ENCODE measurements at regions not wholly inside any gene's neighbourhood (a gene's known extent, or its start where the extent isn't known, plus 50 kb on each side); places are given as distances from the start of the nearest gene placed in this dataset.

GRCh38 chr5:156119692-156120091, 207.3 kb upstream of the SGCD start:
- TF ChIP-seq GATA2 (IDR thresholded peaks at IDR 0.05; ENCODE audit: low read depth, low read length) (no peak), GATA3 (IDR thresholded peaks at IDR 0.05; ENCODE audit: low read depth, low read length) (no peak)

- TF ChIP-seq GATA3 (IDR thresholded peaks at IDR 0.05; ENCODE audit: low read depth, low read length): no peak
- TF ChIP-seq GATA2 (IDR thresholded peaks at IDR 0.05; ENCODE audit: low read depth, low read length): no peak
Measured at GRCh38 chr5:156120777-156121176, 206.2 kb upstream of the SGCD start.

- TF ChIP-seq GATA3 (IDR thresholded peaks at IDR 0.05; ENCODE audit: low read depth, low read length) (no peak), GATA2 (IDR thresholded peaks at IDR 0.05; ENCODE audit: low read depth, low read length) (no peak)
Measured at GRCh38 chr5:156121234-156121633, 205.7 kb upstream of the SGCD start.

DNA sequence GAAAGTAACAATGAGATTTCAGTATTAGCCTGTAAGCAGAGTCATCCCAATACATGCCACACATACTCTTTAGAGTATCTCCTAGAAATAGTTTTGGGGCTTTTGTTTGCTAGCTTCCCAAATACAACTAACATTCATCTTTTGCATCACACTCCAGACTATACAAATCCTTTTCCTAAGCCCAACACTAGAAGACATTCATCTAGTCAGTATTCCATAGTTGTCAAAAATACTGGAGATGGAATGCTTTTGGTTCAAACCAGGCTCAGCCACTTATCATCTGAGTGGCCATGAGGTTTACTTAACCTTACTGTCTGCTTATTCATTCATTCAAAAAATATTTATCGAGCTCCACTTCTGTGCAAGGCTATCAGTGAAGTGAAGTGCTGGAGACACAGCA, 205.1 kb upstream of the SGCD start:
- TF ChIP-seq GATA2 (IDR thresholded peaks at IDR 0.05; ENCODE audit: low read depth, low read length): no peak
- TF ChIP-seq GATA3 (IDR thresholded peaks at IDR 0.05; ENCODE audit: low read depth, low read length): no peak

GRCh38 chr5:156124708-156125107, 202.3 kb upstream of the SGCD start:
- TF ChIP-seq GATA2 (IDR thresholded peaks at IDR 0.05; ENCODE audit: low read depth, low read length) (no peak), GATA3 (IDR thresholded peaks at IDR 0.05; ENCODE audit: low read depth, low read length) (no peak)

DNA sequence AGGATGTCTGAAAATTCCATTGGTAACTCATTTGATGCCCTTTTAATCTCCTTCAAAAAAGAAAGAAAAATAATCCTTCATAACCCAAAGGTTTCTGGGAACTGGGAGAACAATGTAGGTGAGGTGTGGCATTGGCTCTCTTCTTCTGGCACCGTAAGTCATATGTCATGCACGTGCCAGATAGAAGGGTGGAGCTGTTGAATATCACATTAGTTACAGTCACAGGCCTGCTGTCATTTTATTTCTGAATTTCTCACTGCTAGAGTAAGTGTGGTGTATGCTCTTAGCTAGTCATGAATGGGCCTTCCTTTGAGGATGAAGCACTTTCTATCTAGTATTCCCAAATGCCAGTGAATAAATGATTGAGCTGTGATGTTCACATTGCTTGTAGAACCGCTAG, 201.8 kb upstream of the SGCD start:
- TF ChIP-seq GATA3 (IDR thresholded peaks at IDR 0.05; ENCODE audit: low read depth, low read length) (no peak), GATA2 (IDR thresholded peaks at IDR 0.05; ENCODE audit: low read depth, low read length) (no peak)

GRCh38 chr5:156126716-156127115, 200.2 kb upstream of the SGCD start:
- TF ChIP-seq GATA3 (IDR thresholded peaks at IDR 0.05; ENCODE audit: low read depth, low read length) (no peak), GATA2 (IDR thresholded peaks at IDR 0.05; ENCODE audit: low read depth, low read length) (no peak)

DNA sequence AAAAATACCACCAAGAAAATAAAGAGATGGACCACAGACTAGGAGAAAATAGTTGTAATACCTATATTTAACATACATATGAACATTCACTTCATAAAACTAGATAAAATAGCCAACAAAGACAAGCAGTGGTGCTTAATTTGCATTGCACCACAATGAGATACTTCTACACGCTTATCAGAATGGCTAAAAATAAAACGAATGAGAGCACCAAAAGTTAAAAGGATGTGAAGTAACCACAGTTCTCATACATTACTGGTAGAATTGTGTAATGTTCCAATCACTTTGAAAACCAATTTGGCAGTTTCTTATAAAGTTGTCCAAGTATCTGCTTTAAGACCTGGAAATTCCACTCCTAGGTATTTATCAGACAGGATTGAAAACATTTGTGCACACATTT, 198.9 kb upstream of the SGCD start:
- TF ChIP-seq GATA3 (IDR thresholded peaks at IDR 0.05; ENCODE audit: low read depth, low read length): no peak
- TF ChIP-seq GATA2 (IDR thresholded peaks at IDR 0.05; ENCODE audit: low read depth, low read length): no peak

DNA sequence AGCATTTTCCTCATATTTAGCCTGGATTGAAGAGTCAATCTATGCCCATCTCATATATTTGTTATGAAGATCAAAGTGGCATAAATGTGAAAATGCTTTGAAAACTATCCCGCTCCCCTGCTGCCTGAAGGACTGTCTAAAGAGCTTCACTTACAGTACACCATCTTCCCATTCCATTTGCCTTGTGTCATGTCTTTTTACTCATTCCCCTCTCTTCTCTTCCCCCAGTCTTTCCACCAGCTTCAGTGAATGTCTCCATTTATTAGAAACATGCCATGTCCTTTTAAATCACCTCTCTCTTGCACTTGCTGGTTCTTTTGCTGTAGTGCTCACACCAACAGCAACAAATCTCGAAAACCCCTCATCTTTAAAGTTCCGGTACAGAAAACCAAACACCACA, 192.7 kb upstream of the SGCD start:
- TF ChIP-seq GATA3 (IDR thresholded peaks at IDR 0.05; ENCODE audit: low read depth, low read length) (no peak), GATA2 (IDR thresholded peaks at IDR 0.05; ENCODE audit: low read depth, low read length) (no peak)

- TF ChIP-seq GATA2 (IDR thresholded peaks at IDR 0.05; ENCODE audit: low read depth, low read length): no peak
- no peak for TF ChIP-seq GATA3 (IDR thresholded peaks at IDR 0.05; ENCODE audit: low read depth, low read length)
Measured at GRCh38 chr5:156135531-156135930, 191.4 kb upstream of the SGCD start.

- TF ChIP-seq GATA3 (IDR thresholded peaks at IDR 0.05; ENCODE audit: low read depth, low read length): no peak
- no peak for TF ChIP-seq GATA2 (IDR thresholded peaks at IDR 0.05; ENCODE audit: low read depth, low read length)
Measured at GRCh38 chr5:156137071-156137869, 189.7 kb upstream of the SGCD start.

DNA sequence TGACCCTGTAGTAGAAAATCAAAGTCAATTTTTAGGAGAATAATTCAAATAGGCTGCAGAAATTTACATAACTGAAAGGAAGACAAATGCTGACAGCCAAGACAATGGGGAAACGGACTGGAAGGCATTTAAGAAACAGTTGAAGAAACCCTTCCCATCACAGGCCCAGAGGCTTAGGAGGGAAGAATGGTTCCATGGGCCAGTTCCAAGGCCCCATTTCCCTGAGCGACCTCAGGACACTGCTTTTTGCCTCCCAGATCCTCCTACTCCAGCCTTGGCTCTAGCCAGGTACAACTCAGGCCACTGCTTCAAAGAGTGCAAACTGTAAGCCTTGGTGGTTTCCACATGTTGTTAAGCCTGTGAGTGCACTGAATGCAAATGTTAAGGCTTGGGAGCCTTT, 184.1 kb upstream of the SGCD start:
- TF ChIP-seq GATA2 (IDR thresholded peaks at IDR 0.05; ENCODE audit: low read depth, low read length) (no peak), GATA3 (IDR thresholded peaks at IDR 0.05; ENCODE audit: low read depth, low read length) (no peak)

DNA sequence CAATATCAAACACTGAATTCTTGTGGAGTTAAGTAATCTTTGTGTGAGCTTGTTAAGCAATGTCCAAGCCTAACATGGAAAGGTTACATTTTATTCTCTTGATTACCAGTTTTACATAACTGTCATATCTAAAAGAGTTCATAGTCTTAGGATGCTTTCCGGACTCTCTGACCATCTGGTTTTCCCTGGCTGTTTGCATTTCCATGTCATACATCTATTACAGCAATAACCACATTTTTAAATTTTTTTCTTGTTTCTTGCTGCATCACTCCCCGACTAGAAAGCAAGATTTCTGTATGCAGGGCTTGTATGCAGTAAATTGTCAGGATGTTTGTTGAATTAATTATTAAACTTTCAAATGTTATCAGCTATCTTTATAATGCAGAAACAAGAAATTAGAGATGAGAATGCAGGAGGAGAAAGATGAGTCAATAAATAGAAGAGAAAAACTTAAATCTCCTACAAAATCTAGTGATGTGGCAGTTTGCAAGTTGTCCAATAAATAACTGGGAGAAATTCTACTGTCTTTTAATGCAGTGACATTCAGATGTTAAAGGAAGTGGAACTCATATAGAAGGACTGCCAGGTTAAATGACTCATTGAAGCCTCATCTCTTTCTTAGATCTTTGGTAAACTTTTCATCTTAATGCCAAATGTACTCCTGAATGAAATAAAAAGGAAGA, 179.6 kb upstream of the SGCD start:
- TF ChIP-seq GATA2 (IDR thresholded peaks at IDR 0.05; ENCODE audit: low read depth, low read length) (no peak), GATA3 (IDR thresholded peaks at IDR 0.05; ENCODE audit: low read depth, low read length) (no peak)

DNA sequence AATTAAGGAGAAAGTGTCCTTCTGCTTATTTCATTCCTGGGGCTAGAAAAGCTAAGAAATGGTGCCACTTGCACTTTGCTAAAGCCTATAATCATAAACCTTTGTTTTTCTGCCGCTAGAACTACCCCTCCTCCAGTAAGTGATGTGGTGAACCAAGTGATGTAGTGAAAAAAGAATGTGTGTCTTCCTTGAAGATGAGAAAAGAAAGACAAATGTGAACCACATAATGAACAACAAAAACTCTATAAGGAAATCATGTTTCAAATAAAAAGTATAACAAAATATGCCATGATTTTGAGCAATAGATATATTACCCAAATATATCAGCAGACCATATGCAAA, 179.0 kb upstream of the SGCD start:
- TF ChIP-seq GATA3 (IDR thresholded peaks at IDR 0.05; ENCODE audit: low read depth, low read length) (no peak), GATA2 (IDR thresholded peaks at IDR 0.05; ENCODE audit: low read depth, low read length) (no peak)

- TF ChIP-seq GATA2 (IDR thresholded peaks at IDR 0.05; ENCODE audit: low read depth, low read length) (no peak), GATA3 (IDR thresholded peaks at IDR 0.05; ENCODE audit: low read depth, low read length) (no peak)
Measured at GRCh38 chr5:156148301-156148700, 178.7 kb upstream of the SGCD start.

Data from SH-SY5Y (cell line).